Bone marrow (tissue), 2 donors: ENCODE measurements at regions not wholly inside any gene's neighbourhood (a gene's known extent, or its start where the extent isn't known, plus 50 kb on each side); places are given as distances from the start of the nearest gene placed in this dataset.

Experiments
- DNase-seq, 2 donors: peaks; one replicate each; lab custom pipeline; 2025; lab: John Stamatoyannopoulos, UW

DNA sequence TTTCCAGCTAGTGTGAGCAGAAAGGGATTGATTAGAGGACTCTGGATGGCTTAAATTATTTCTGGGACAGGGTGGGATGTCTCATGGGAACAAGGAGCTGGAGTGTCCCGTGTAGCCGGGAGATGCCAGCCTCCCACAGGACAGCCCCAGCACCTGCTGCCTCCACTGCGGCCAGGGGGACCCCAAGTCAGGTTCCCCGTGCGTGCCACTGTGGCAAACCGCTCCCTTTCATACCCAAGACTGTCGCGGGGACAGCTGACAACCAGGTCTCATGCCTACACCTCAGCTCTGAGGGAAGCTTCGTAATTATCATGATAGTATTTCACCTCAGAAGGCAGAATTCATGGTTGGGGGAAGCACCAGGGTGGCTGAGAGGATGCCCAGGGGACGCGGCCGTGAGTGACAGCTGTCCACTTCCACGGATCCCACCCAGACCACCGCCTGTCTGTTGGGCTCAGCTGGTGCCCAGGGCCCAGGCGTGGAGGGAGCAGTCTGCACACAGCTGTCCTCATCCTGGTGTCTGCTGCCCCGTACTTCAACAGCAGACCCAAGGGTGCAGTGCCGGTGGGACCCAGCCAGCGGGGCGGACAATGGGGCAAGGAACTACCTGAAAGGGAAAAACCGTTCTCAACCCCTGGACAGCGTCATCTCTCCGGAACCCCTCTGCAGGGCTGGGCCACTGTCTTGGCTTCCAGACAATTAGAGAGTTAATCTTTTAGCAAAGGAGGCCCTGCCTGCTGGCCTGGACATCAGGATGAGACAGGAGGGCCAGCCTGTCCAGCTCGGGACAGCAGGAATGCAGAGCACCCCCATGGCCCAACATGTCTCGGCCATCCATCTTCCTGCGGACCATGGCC is 166.9 kb downstream of the OLFM1 start:
- DNase-seq: no peak

DNA sequence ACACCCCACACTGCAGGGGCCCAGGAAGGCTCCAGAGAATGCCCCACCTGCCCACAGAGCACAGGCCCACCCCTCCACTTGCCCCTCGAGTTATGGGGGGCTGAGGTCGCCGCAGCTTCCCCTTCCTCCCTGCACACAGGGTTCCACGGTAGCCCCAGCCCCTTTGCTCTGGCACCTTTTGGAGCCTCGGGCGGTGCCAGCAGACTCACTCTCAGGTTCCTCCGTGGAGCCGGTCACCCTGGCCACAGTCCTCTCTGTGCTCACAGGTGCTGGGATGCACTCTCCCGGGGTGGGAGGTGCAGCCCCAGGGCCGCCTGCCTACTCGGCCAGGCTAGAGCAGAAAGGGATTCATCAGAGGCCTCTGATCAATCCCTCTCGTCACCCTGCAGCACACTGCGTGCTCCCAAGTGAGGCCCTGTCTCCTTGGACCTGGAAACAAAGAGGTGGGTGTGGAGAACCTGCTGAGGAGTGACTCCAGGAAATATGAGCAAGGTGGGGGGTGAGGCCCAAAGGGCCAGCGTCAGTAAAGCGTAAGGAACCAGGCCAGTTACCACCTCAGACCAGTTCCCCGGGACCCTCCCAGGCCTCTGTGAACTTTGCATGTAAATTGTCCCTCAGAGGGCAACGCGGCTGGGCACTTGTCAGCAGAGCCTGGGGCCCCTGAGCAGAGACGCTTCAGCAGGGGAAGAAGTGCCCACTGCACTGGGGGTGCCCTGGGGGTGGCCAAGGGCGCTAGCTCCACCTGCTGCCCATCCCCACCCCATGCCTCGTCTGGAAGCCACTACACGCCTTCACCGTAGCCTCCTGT is 167.8 kb downstream of the OLFM1 start:
- no peak for DNase-seq

DNA sequence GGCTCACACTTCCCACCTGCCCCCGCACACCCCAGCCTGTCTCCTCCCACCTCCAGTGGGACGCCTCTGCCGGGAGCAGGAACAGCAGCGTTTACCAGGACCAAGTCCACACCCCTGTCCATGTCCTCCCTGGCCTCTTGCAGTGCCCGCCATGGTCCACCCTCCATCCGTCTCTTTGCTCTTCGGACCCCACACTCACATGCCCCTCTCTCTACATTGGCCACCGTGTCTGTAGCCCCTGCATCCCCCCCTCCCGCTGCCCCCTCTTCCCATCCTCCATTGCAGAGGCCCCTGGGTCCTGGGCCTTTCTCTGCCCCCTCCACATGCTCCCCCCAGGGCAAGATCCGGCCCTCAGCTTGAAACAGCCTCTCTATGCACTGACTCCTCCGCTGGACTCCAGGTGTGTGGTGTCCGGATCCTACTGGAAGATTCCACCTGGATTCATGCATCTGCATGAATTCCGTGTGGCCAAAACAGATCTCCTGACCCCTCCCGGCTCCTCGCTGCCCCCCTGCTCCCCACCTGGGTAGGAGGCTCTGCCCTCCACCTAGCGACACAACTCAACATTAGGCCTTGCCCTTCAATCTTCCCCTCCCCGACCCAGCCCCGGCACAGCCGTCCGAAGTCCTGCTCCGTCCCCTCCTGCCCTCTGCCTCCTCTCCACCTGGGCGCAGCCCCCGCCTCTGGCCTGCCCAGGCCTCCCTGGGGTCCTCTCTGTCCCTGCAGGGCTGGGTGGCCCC is 168.5 kb downstream of the OLFM1 start:
- DNase-seq: no peak

DNA sequence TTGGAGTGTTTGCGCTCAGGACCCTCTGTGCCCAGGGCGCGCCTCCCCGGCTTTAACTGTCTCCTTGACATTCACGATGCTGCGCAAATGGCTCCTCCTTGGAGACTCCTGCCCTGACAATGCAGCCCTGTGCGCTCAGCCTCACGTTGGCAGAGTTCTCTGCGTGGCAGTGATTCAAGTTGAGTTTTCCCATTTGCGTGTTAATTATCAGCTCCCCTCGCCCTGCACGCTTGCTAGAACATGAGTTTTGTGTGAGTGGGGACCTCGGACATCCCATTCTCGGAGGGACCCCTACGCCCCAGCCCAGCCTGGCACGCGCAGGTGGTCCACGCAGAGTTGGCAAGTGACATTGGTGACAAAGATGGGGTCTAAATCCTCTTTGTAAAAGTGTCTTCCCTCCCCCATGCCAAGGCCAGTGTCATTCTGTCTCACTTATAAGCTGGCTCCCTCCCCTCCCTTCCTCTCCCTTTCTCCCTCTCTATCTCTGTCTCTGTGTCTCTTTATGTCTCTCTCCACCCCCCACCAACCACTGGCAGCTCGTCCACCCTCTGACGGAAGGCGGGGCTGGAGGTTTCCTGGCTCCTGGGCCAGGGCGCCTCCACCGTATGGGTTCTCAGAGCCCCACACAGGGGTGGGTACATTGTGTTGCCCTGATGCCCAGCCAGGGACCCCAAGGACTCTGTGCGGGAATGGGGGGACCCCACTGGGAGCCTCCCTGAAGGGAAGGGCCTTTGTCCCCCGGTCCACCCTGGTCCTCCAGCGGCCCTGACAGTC is 169.3 kb downstream of the OLFM1 start:
- DNase-seq: no peak

GRCh38 chr9:135258461-135258860 is 171.0 kb downstream of the OLFM1 start:
- DNase-seq: no peak

DNA sequence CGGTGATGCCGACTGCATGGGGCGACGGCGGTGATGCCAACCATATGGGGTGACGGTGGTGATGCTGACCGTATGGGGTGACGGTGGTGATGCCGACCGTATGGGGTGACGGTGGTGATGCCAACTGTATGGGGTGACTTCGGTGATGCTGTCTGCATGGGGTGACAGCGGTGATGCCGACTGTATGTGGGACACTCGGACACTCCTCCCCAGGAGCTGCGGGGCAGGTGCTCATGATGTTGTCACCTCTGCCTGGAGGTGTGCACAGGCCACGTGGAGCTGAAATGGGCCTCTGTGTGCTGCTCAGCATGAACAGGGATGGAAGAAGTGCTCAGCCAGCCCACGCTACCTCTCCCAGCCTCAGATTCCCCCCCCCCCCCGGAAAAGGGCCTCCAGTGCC is 171.8 kb downstream of the OLFM1 start:
- no peak for DNase-seq

- DNase-seq: no peak
Observed at GRCh38 chr9:135260221-135261180, 173.0 kb downstream of the OLFM1 start.

- DNase-seq: no peak
Observed at GRCh38 chr9:135262248-135262647, 174.8 kb downstream of the OLFM1 start.

DNA sequence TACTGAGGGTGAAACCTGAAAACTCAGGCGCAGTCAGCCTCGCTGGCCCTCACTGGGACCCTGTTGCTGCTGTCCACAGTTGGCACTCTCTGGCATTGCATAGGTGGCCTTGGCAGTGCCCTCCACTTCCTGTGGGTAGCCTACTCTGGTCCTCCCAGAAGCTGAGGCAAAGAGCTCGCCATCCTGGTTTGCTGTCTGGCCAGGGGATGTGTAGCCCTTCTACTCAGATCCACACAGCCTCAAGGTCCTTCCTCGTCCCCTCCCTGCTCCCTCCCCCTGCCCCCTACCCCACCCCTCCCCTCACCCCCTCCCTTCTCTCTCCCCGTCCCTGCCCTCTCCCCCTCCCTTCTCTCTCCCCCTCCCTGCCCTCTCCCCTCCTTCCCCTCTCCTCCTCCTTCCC is 176.0 kb downstream of the OLFM1 start:
- DNase-seq: no peak

GRCh38 chr9:135265931-135266330 is 178.5 kb downstream of the OLFM1 start:
- DNase-seq: no peak

GRCh38 chr9:135267191-135267809 is 179.8 kb downstream of the OLFM1 start:
- no peak for DNase-seq

- no peak for DNase-seq
Observed at GRCh38 chr9:135268031-135268430, 180.6 kb downstream of the OLFM1 start.

DNA sequence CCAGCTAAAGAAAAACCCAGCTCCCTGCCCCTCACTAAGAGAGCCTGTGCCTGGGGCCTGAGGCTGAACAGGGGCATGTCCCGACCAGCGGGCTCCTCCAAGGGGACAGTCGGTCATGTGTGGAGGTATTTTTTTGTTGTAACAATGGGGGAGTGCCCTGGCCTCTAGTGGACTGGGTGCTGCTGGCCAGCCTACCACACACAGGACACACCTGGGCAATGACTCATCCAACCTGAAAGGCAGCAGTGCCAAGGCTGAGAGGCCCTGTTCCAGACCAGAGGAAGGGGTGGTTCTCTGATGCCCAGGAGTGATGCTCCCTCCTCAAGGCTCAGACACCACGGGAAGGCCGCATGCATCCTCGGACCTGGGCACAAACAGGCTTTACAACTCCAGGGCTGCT is 181.5 kb downstream of the OLFM1 start:
- DNase-seq: no peak

- DNase-seq: no peak
Observed at GRCh38 chr9:135269912-135270830, 182.7 kb downstream of the OLFM1 start.

DNA sequence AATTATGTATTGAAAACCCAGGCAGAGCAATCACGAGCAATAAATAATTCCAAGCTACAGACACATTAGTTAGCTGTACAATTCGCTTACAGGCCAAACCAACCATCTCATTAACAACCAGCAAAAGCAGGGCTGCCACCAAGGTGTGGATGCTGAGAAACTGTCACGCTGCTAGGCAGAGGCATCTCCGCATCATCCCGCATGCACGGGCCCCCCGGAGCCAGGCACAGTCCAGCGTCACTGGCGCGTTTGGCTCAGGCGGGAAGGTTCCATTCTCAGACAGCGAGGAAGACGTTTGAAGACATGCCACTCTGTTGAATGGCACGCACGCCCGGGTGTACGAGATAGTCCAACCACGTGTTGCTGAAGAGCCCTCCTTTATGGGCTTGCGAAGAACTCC is 184.0 kb downstream of the OLFM1 start:
- no peak for DNase-seq

GRCh38 chr9:135272608-135273007 is 185.1 kb downstream of the OLFM1 start:
- no peak for DNase-seq

DNA sequence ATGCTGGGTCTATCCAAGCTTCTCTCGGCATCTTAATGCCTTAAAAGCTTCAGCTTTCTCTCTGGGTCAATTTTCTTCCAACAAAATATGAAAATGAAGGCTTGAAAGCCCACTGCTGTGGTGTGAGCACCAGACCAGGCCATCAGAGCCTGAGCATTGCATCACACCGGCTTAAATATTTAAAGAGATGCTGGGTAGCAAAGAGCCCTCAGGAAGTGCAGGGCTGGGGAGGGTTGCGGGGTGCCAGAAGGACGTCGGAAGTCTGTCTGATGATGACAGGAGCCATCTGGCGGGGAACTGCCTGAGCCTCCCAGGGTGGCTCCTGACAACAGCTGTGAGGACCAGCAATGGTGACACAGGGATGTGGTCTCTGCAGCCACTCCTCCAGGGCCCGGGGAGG is 185.5 kb downstream of the OLFM1 start:
- DNase-seq: no peak

- no peak for DNase-seq
Observed at GRCh38 chr9:135275163-135275562, 187.7 kb downstream of the OLFM1 start.
